Endothelial cell (in vitro differentiated cells): ENCODE measurements at regions not wholly inside any gene's neighbourhood (a gene's known extent, or its start where the extent isn't known, plus 50 kb on each side); places are given as distances from the start of the nearest gene placed in this dataset.

Experiments used
- DNase-seq: peaks from one replicate; pipeline ENCODE4 v3.0.0; 2021; ENCODE audit warnings: low spot score
- H3K27ac Mint-ChIP-seq: one replicate; pipeline ENCODE4 v1.8.0; 2021; ENCODE audit warnings: mixed read lengths, inconsistent platforms; ENCODE audit not compliant: unreplicated experiment
- H3K27me3 Mint-ChIP-seq: one replicate; pipeline ENCODE4 v1.8.0; 2021; ENCODE audit warnings: mild to moderate bottlenecking, moderate library complexity, mixed read lengths, inconsistent platforms; ENCODE audit not compliant: unreplicated experiment
- H3K36me3 Mint-ChIP-seq: one replicate; pipeline ENCODE4 v1.8.0; 2021; ENCODE audit warnings: mild to moderate bottlenecking, low read depth, mixed read lengths, inconsistent platforms; ENCODE audit not compliant: unreplicated experiment
- H3K4me1 Mint-ChIP-seq: one replicate; pipeline ENCODE4 v1.8.0; 2021; ENCODE audit warnings: mild to moderate bottlenecking, mixed read lengths, inconsistent platforms; ENCODE audit not compliant: unreplicated experiment
- H3K4me3 Mint-ChIP-seq: one replicate; pipeline ENCODE4 v1.8.0; 2021; ENCODE audit warnings: mild to moderate bottlenecking, mixed read lengths, inconsistent platforms; ENCODE audit not compliant: unreplicated experiment
- H3K9me3 Mint-ChIP-seq: one replicate; pipeline ENCODE4 v1.8.0; 2021; ENCODE audit warnings: mixed read lengths, inconsistent platforms; ENCODE audit not compliant: unreplicated experiment
- TF ChIP-seq, protein P1 (sequence below): fragments of 200-600 bp; sonication (generic); IDR thresholded peaks from one replicate; pipeline ENCODE4 v1.5.0; 2021; ENCODE audit warnings: antibody characterized with exemption; ENCODE audit not compliant: unreplicated experiment

DNA sequence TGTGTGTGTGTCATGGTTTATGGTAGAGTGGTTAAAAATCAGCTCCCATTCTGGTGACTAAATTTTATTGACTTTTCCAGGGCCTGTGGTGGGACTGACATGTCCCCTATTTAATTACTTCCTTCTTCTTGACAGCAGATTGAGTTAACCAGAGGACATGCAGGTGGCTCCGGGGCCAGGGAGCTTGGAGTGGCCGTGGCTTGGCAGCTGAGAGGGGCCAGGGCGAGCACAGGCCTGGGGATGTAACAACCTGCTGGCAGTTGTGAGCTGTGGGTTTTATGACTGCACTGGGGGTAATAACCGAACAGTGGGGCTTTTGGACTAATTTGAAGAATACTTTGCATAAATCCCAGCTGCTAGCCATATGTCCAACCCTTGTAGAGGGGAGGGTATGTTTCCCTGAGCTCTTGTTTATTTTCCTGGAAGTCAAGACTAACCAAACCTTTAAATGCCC is 186.0 kb downstream of the MID1IP1 start:
- no peak for DNase-seq
- Mint-ChIP-seq H3K4me3 (no peak overlapping the region), H3K9me3 (no peaks in the 10 kb centered on the region), H3K27me3 (peaks cover 1% of the 10 kb centered on the region), H3K4me1 (no peaks in the 10 kb centered on the region), H3K36me3 (no peaks in the 10 kb centered on the region), H3K27ac (no peak overlapping the region)
- TF ChIP-seq, protein P1, sequence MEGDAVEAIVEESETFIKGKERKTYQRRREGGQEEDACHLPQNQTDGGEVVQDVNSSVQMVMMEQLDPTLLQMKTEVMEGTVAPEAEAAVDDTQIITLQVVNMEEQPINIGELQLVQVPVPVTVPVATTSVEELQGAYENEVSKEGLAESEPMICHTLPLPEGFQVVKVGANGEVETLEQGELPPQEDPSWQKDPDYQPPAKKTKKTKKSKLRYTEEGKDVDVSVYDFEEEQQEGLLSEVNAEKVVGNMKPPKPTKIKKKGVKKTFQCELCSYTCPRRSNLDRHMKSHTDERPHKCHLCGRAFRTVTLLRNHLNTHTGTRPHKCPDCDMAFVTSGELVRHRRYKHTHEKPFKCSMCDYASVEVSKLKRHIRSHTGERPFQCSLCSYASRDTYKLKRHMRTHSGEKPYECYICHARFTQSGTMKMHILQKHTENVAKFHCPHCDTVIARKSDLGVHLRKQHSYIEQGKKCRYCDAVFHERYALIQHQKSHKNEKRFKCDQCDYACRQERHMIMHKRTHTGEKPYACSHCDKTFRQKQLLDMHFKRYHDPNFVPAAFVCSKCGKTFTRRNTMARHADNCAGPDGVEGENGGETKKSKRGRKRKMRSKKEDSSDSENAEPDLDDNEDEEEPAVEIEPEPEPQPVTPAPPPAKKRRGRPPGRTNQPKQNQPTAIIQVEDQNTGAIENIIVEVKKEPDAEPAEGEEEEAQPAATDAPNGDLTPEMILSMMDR: no peak

DNA sequence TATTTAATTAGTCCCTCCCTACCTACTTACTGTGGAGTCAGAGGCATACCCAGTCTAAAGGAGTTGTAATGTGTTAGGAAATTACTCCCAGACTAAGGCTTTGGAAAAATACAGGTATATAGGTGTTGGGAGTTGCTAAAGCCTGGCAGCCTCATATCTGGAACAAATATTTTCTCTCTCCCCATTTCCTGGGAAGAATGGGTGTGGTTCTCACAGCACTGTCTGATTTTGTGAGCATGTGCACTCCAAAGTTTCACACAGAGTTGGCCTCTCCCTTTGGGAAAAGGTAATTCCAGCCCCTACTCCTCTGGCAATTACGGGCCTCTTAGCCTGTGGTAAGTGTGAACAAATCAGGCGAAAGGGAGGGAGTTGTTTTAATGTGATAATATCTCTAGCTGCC is 187.0 kb downstream of the MID1IP1 start:
- Mint-ChIP-seq H3K36me3 (no peaks in the 10 kb centered on the region), H3K9me3 (no peaks in the 10 kb centered on the region), H3K4me1 (no peaks in the 10 kb centered on the region), H3K27me3 (peaks cover 1% of the 10 kb centered on the region), H3K27ac (no peak overlapping the region), H3K4me3 (no peak overlapping the region)
- TF ChIP-seq, protein P1: no peak
- DNase-seq: no peak

DNA sequence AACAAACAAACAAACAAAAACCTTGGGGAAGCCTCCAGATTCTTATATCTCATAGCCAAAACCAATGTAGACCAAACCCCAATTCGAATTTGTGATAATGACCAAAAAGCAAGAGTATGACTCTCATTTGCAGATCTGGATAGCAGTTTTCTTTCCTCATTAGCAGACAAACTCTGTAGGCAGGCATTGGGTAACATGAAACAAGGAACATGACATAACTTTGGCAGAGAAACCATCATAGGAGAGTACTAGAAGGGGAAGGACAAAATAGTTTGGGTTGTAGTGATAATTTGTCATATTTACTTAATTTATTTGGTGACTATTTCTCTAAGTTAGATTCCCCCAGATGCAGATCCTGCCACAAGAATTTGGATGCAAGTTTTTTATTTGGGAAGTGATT is 187.8 kb downstream of the MID1IP1 start:
- Mint-ChIP-seq H3K4me1 (no peaks in the 10 kb centered on the region), H3K9me3 (no peaks in the 10 kb centered on the region), H3K27ac (no peak overlapping the region), H3K36me3 (no peaks in the 10 kb centered on the region), H3K27me3 (peaks cover 1% of the 10 kb centered on the region), H3K4me3 (no peak overlapping the region)
- TF ChIP-seq, protein P1: no peak
- DNase-seq: no peak

DNA sequence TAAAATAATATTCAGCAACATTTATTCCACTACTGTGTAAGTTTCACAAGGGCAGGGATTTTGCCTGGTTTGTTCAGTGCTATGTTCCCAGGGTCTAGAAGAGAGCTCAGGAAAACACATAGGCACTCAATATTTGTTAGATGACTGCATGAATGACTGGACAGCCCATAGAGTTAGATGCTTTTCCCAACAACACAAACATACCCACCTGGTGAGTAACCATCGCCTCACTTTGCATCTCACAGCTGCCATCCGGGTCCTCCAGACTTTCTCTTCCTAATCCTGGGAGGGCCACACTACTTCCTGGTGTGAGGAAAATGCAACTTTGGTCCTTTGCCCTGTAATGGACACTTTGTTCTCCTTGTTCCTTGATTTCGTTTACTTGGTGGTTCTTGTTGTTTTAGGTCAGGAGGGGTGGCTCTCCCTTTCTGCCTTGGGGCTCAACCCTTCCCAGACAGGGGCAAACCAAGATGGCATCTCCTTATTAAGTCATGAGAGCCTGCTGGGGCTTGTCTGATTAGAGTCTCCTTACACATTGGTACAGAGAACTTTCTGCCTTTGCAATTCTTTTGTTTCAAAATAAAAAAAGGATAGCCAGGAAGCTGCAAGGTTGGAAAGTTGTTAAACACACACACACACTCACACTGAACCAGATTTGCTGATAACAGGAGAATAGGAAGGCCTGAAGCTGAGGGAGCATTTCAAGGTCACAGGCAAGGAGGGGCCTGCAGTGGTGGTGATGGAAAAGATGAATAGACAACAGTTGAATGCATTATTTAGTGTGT is 190.6 kb downstream of the MID1IP1 start:
- Mint-ChIP-seq H3K4me1 (no peaks in the 10 kb centered on the region), H3K9me3 (no peaks in the 10 kb centered on the region), H3K27ac (no peak overlapping the region), H3K27me3 (peaks cover 1% of the 10 kb centered on the region), H3K36me3 (no peaks in the 10 kb centered on the region), H3K4me3 (no peak overlapping the region)
- DNase-seq: no peak
- TF ChIP-seq, protein P1: no peak

DNA sequence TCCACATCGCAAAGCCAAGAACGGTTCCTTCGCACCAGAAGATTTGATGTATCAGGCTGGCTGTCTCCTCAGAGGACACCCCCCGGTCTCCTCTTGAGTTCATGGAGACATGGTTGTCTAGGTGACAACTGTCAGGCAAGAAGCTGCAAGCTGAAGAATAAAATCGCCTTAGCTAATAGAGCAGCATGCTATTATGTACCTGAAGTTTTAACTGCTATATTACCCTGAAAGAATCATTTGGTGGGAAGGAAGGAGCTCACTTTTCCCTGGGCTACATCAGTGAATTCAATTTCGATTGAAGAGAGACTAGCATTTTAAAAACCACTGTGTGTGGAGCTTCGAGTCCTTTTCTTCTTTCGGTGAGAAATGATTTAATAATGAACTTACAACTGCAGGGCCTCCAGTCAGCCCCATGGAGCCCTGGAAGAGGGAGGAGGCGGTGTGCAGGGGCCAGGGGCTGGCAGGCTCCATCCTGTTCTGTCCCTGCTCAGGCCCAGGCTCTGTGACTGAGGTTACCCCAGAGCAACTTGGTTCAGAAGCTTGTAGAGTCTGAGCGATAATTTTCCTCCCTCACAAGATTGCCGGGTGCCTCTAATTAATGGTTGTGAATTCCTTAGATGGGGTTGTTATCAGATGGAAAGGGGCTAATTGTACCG is 191.3 kb downstream of the MID1IP1 start:
- TF ChIP-seq, protein P1: no peak
- H3K27ac Mint-ChIP-seq: no peak overlapping the region
- no peak for DNase-seq
- no peaks in the 10 kb centered on the region for H3K9me3 Mint-ChIP-seq
- peaks cover 1% of the 10 kb centered on the region for H3K27me3 Mint-ChIP-seq
- no peaks in the 10 kb centered on the region for H3K36me3 Mint-ChIP-seq
- H3K4me1 Mint-ChIP-seq: no peaks in the 10 kb centered on the region
- no peak overlapping the region for H3K4me3 Mint-ChIP-seq
